ENCODE measurements at regions not wholly inside any gene's neighbourhood (a gene's known extent, or its start where the extent isn't known, plus 50 kb on each side); places are given as distances from the start of the nearest gene placed in this dataset.

- Mint-ChIP-seq H3K27me3 (peaks cover 5% of the 10 kb centered on the region), H3K9me3 (no peaks in the 10 kb centered on the region), H3K27ac (no peak overlapping the region), H3K4me3 (no peak overlapping the region), H3K36me3 (no peaks in the 10 kb centered on the region), H3K4me1 (no peaks in the 10 kb centered on the region)
- no peak for DNase-seq
- CTCF ChIA-PET: interaction anchor here (0.8 kb wide), 1 partner anchor 241 kb away, joined by 3 read pairs; no protein-coding TSS in a partner anchor
Measured at GRCh38 chr4:123345935-123346300, 50.7 kb upstream of the SPRY1 start.

DNA sequence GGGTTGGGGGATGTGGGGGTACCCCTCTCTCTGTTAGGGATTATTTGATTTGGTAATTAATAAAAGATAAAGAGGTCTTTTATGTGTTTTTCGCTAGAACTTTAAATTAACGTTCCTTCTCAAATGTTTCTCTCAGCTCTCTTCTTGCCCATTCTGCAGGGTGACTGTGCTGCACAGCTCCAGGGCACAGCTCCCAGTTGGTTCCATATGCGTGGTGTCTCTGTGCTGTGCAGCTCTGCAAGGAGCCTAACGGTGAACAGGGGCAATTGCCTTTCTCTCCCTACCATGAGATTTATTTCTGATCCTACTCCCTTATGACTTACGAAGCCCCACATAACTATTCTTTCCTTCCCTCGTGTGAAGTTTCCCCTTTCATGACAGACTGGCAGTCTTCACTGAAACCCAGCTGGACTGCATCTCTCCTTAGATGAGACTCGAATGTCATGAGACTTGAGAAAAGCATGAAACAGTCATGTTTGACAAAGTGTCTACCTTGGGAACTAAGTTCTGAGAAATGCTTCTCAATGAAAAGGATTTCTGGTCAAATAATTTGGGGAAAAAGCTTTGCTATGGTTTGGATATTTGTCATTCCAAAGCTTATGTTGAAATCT is 50.2 kb upstream of the SPRY1 start:
- CTCF ChIA-PET: no interaction called here
- Mint-ChIP-seq H3K36me3 (no peaks in the 10 kb centered on the region), H3K9me3 (no peaks in the 10 kb centered on the region)

More for the DNA sequence above, 50.2 kb upstream of the SPRY1 start:
- Mint-ChIP-seq H3K27ac (no peak overlapping the region), H3K4me3 (no peak overlapping the region), H3K27me3 (peaks cover 5% of the 10 kb centered on the region), H3K4me1 (no peaks in the 10 kb centered on the region)
- no peak for DNase-seq

Data from activated naive CD4-positive, alpha-beta T cell treated with anti-CD3 and anti-CD28 coated beads, Interleukin-2, amount 10 ng/mL, durations not matched to agents 7 days and 5 days (primary cell).